Epithelial cell of esophagus (primary cell): ENCODE measurements at regions not wholly inside any gene's neighbourhood (a gene's known extent, or its start where the extent isn't known, plus 50 kb on each side); places are given as distances from the start of the nearest gene placed in this dataset.
"Not testable (repeated sequence)": the region's sequence is repeated elsewhere in the genome, so short reads cannot be mapped to it uniquely, and the experiment has no call there.

Experiments used
- DNase-seq: peaks from one replicate; pipeline ENCODE4 v3.0.0; 2010; ENCODE audit warnings: low read depth
- H3K4me3 ChIP-seq: 2 replicates; pipeline ENCODE4 v1.5.1; 2011; ENCODE audit warnings: mild to moderate bottlenecking, low read length, control low read depth
- CTCF ChIP-seq: IDR thresholded peaks from 2 replicates; pipeline ENCODE4 v1.5.1; 2011; ENCODE audit warnings: low read depth, mild to moderate bottlenecking, low read length, control low read depth, inconsistent platforms; ENCODE audit not compliant: insufficient read depth; ENCODE audit errors: missing control alignments

- no peak overlapping the region for H3K4me3 ChIP-seq
- no peak for DNase-seq
- TF ChIP-seq CTCF: no peak
Measured at GRCh38 chr21:35716876-35717565, 343.3 kb downstream of the SETD4 start.

- TF ChIP-seq CTCF: no peak
- no peak for DNase-seq
- no peak overlapping the region for H3K4me3 ChIP-seq
Measured at GRCh38 chr21:35713914-35714313, 346.4 kb downstream of the SETD4 start.

- no peak for TF ChIP-seq CTCF
- DNase-seq: no peak
- no peak overlapping the region for H3K4me3 ChIP-seq
Measured at GRCh38 chr21:35711661-35712060, 348.7 kb downstream of the SETD4 start.

- no peak for TF ChIP-seq CTCF
- no peak overlapping the region for H3K4me3 ChIP-seq
Measured at GRCh38 chr21:35711213-35711612, 349.1 kb downstream of the SETD4 start.

GRCh38 chr21:35709990-35710389 is 350.3 kb downstream of the SETD4 start:
- not testable (repeated sequence) for H3K4me3 ChIP-seq, DNase-seq

More at GRCh38 chr21:35711213-35711612, 349.1 kb downstream of the SETD4 start:
- DNase-seq: no peak

- DNase-seq: no peak
- no peak for TF ChIP-seq CTCF
Measured at GRCh38 chr21:35705888-35706287, 354.4 kb downstream of the SETD4 start.

GRCh38 chr21:35705237-35705887 is 355.0 kb downstream of the SETD4 start:
- TF ChIP-seq CTCF: no peak
- no peak for DNase-seq
- no peak overlapping the region for H3K4me3 ChIP-seq

More at GRCh38 chr21:35705888-35706287, 354.4 kb downstream of the SETD4 start:
- H3K4me3 ChIP-seq: no peak overlapping the region
